C4-2B (cell line): ENCODE measurements at regions not wholly inside any gene's neighbourhood (a gene's known extent, or its start where the extent isn't known, plus 50 kb on each side); places are given as distances from the start of the nearest gene placed in this dataset.

Experiments used
- H3K27ac ChIP-seq: fragments of 450-650 bp; 2 replicates; pipeline ENCODE4 v1.5.1; 2017
- CTCF ChIP-seq: fragments of 450-650 bp; conservative IDR thresholded peaks from 2 replicates; pipeline ENCODE4 v1.5.1; 2017; ENCODE audit warnings: mild to moderate bottlenecking
- ZFX ChIP-seq: fragments of 450-650 bp; IDR thresholded peaks from 2 replicates; pipeline ENCODE4 v1.6.1; 2017

DNA sequence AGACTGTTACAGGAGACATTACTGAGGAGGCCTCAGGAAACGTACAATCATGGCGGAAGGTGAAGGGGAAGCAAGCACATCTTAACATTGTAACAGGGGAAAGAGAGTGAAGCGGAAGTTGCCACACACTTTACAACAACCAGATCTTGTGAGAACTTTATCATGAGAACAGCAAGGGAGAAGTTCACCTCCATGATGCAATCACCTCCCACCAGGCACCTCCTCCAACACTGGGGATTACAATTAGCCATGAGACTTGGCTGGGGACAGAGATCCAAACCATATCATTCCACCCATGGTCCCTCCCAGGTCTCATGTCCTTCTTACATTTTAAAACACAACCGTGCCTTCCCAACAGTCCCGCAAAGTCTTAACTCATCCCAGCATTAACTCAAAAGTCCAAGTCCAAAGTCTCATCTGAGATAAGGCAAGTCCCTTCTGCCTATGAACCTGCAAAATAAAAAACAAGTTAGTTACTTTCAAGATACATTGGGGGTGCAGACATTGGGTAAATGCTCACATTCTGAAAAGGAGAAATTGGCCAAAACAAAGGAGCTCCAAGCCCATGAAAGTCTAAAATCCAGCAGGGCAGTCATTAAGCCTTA lies 138.3 kb downstream of the TMEM161B start:
- no peak overlapping the region for H3K27ac ChIP-seq
- TF ChIP-seq ZFX, result no peak
- no peak for TF ChIP-seq CTCF

GRCh38 chr5:88128813-88129212 lies 139.8 kb downstream of the TMEM161B start:
- H3K27ac ChIP-seq, result no peak overlapping the region
- TF ChIP-seq ZFX, result no peak
- no peak for TF ChIP-seq CTCF

DNA sequence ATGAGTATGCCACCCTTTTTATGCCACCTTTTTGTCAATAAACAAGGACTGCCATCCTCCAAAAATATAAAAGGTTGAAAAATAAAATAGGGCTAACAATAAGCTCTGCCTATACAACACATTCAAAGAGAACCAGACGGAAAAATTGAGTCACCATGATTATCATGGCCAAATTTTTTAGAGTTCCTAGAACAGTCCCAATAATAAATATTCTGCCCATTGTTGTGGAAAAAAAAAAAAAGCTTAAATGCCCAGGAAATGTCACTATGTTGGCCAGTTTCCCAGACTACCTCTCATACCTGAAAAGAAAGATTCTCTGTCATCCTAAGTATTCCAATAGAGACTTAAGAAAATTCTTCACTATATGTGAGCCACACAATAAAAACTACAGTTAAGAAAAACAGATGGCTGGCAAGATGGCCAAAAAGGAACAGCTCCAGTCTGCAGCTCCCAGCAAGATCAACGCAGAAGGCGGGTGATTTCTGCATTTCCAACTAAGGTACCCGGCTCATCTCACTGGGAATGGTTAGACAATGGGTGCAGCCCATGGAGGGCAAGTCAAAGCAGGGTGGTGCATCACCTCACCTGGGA lies 149.0 kb downstream of the TMEM161B start:
- no peak overlapping the region for H3K27ac ChIP-seq
- TF ChIP-seq CTCF, result no peak

- TF ChIP-seq ZFX (no peak), CTCF (no peak)
- H3K27ac ChIP-seq, result no peak overlapping the region
Measured at GRCh38 chr5:88118179-88118578, 150.5 kb downstream of the TMEM161B start.

GRCh38 chr5:88117546-88117945 lies 151.1 kb downstream of the TMEM161B start:
- no peak overlapping the region for H3K27ac ChIP-seq
- no peak for TF ChIP-seq ZFX
- no peak for TF ChIP-seq CTCF

DNA sequence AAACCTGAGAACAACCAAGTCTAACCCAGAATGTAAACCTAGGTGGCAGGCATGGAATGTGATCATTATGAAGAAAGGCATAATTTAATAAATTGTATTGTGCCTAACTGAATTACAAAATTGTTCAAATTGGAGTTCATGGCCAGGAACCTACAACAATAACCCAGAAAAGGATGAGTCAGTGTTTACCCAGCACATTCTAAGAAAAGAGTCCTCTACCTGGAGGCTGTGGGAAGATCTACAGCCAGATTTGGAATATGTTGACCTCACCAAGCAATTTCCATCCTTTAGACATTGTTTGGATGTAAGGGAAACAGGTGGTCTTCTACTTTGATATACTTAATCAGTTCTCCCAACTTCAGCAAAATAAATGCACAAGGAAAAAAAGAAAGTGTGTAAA lies 152.2 kb downstream of the TMEM161B start:
- H3K27ac ChIP-seq, result no peak overlapping the region
- TF ChIP-seq ZFX (no peak), CTCF (no peak)

DNA sequence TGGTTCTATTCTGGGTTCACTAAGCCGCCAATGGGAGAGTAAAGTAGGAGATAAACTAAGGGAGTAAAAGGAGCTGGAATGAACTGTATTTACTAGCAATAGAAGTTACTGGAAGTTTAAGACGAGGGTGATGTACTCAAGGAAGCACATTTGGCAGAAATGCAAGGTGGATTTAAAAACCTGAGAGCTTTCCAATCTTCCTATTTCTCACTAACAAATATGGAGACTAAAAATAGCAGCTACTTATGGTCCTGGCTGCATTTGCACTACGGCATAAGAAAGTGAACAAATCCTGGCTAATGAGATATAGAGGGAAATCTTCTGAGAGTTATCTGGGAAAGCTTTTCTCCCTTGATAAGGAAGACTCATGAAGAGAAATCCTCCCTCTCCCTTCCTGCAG lies 153.4 kb downstream of the TMEM161B start:
- TF ChIP-seq ZFX (no peak), CTCF (no peak)
- no peak overlapping the region for H3K27ac ChIP-seq
